ENCODE measurements at regions not wholly inside any gene's neighbourhood (a gene's known extent, or its start where the extent isn't known, plus 50 kb on each side); places are given as distances from the start of the nearest gene placed in this dataset.
A peak's percentile ranks its signal among the peaks of the same experiment; 100 is the strongest.

DNA sequence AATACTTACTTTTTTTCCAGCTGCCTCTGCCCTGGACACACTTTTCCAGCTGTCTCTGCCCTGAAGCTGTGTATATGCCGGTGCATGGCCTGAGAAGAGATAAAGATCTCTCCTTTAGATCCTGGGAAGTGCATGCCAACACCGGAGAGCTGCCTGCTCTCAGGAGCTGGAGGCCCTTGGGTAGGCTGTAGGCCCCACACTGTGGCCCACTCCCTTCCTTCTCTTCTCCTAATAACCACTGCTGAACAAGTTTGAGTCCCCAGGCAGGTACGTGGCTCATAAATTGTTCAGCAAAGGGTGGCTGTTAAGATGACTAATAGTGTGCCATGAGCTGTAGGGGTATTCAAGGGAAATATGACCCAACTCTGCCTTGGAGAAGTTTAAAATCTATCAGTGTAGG is 102.5 kb downstream of the CD24 start (continued):
- TF ChIP-seq, protein P1, sequence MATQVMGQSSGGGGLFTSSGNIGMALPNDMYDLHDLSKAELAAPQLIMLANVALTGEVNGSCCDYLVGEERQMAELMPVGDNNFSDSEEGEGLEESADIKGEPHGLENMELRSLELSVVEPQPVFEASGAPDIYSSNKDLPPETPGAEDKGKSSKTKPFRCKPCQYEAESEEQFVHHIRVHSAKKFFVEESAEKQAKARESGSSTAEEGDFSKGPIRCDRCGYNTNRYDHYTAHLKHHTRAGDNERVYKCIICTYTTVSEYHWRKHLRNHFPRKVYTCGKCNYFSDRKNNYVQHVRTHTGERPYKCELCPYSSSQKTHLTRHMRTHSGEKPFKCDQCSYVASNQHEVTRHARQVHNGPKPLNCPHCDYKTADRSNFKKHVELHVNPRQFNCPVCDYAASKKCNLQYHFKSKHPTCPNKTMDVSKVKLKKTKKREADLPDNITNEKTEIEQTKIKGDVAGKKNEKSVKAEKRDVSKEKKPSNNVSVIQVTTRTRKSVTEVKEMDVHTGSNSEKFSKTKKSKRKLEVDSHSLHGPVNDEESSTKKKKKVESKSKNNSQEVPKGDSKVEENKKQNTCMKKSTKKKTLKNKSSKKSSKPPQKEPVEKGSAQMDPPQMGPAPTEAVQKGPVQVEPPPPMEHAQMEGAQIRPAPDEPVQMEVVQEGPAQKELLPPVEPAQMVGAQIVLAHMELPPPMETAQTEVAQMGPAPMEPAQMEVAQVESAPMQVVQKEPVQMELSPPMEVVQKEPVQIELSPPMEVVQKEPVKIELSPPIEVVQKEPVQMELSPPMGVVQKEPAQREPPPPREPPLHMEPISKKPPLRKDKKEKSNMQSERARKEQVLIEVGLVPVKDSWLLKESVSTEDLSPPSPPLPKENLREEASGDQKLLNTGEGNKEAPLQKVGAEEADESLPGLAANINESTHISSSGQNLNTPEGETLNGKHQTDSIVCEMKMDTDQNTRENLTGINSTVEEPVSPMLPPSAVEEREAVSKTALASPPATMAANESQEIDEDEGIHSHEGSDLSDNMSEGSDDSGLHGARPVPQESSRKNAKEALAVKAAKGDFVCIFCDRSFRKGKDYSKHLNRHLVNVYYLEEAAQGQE (IDR thresholded peaks at IDR 0.05; ENCODE audit: unreplicated experiment), result no peak

DNA sequence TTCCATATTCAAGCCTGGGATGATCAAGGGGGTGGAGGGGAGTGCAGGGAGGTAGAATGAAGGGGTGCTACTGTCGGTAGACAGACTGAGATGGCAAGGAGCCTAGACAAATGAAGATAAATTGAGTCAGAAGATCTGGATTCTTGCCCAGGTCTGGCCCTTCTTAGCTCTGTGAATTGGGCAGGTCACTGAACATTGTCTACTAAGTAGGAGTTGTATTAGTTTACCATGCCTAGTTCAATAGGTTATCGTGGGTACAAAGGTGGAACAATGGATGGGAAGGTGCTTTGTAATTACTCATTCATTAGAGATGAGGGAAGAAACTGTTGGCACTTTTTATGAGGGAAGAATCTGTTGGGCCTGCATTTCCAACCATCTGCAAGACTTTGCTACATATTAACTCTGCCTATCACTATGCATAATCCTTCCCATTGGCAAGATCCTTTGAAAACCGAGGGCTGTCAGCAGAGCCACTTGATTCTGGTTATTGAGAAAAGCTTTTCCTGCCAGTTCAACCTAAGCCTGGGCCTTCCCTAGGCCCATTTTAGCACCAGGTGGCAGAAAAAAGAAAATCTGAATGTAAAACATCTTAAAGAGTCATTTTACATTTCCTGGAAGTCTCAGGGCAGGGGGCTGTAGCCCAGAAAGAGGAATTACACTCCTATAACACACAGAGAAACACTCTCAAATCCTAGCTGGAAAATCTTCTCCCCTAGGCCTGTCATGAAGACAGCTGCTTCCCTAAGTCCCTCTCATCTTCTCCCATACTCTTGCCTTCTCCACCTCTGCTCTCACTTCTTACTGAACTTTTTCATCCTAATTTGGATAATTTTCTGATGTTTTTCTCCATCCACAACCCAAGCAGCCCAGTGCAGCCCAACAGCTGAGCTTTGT is 103.5 kb downstream of the CD24 start:
- Histone ChIP-seq H3F3A (replicated peaks; ENCODE audit: low read depth) (no peaks in the 10 kb centered on the region), H3K4me2 (no peak overlapping the region), H3K27me3 (ENCODE audit: insufficient read depth) (no peaks in the 10 kb centered on the region), H3K4me1 (ENCODE audit: insufficient read depth) (peaks cover 12% of the 10 kb centered on the region), H3K36me3 (ENCODE audit: insufficient read depth) (peaks cover 21% of the 10 kb centered on the region), H4K20me1 (replicated peaks; ENCODE audit: insufficient read depth) (no peaks in the 10 kb centered on the region), H2AFZ (peak overlapping the region; percentile 33; the same call in 1 of the 2 replicates), H3K27ac (ENCODE audit: low read depth) (no peak overlapping the region), H3K9me2 (ENCODE audit: insufficient read depth) (0 out of 2 replicates have a peak, but pooled peaks cover 4% of the 10 kb centered on the region), H3K79me2 (replicated peaks; ENCODE audit: insufficient read depth) (no peaks in the 10 kb centered on the region), H3K4me3 (no peak overlapping the region)
- no peak for ATAC-seq
- no peak for TF ChIP-seq ZNF114 (CRISPR knock-in tag; IDR thresholded peaks at IDR 0.05)
- TF ChIP-seq, protein P2, sequence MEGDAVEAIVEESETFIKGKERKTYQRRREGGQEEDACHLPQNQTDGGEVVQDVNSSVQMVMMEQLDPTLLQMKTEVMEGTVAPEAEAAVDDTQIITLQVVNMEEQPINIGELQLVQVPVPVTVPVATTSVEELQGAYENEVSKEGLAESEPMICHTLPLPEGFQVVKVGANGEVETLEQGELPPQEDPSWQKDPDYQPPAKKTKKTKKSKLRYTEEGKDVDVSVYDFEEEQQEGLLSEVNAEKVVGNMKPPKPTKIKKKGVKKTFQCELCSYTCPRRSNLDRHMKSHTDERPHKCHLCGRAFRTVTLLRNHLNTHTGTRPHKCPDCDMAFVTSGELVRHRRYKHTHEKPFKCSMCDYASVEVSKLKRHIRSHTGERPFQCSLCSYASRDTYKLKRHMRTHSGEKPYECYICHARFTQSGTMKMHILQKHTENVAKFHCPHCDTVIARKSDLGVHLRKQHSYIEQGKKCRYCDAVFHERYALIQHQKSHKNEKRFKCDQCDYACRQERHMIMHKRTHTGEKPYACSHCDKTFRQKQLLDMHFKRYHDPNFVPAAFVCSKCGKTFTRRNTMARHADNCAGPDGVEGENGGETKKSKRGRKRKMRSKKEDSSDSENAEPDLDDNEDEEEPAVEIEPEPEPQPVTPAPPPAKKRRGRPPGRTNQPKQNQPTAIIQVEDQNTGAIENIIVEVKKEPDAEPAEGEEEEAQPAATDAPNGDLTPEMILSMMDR (conservative IDR thresholded peaks at IDR 0.05; ENCODE audit: low read depth in 2 of 2), result no peak
- Mint-ChIP-seq H3K27ac (no peak overlapping the region), H3K9me3 (peaks cover 58% of the 10 kb centered on the region), H3K4me1 (peaks cover 7% of the 10 kb centered on the region), H3K4me3 (no peak overlapping the region), H3K36me3 (ENCODE audit: low read depth) (peaks cover 56% of the 10 kb centered on the region), H3K27me3 (ENCODE audit: insufficient read depth, low read depth, poor library complexity) (peaks cover 3% of the 10 kb centered on the region)
- DNase-seq (ENCODE audit: low spot score), result no peak

DNA sequence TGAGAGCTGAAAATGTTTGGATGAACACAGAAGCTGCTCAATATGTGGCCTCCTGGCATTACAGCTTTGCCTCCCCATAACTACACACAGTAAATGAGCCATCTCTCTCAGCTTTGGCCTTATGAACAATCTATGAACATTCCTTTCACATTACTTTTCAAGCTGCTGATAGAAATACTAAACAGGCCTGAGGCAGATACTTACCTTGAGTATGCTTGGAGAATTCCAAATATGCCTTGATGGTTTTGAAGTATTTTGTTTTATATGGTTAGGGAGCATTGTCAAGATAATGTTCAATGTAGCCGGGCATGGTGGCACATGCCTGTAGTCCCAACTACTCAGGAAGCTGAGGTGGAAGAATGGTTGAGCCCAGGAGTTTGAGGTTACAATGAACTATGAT is 104.5 kb downstream of the CD24 start:
- H3K27ac ChIP-seq (ENCODE audit: low read depth), result no peak overlapping the region
- no peaks in the 10 kb centered on the region for H4K20me1 ChIP-seq (replicated peaks; ENCODE audit: insufficient read depth)
- H3F3A ChIP-seq (replicated peaks; ENCODE audit: low read depth), result no peaks in the 10 kb centered on the region
- H3K36me3 ChIP-seq (ENCODE audit: insufficient read depth), result peaks cover 11% of the 10 kb centered on the region; the same call in 1 of the 2 replicates
- H3K4me2 ChIP-seq, result no peak overlapping the region
- H3K27ac Mint-ChIP-seq, result no peak overlapping the region
- H3K9me2 ChIP-seq (ENCODE audit: insufficient read depth), result 0 out of 2 replicates have a peak, but pooled peaks cover 7% of the 10 kb centered on the region
- H2AFZ ChIP-seq, result no peak overlapping the region
- DNase-seq (ENCODE audit: low spot score), result no peak
- TF ChIP-seq NANOG (IDR thresholded peaks at IDR 0.05; ENCODE audit: borderline replicate concordance) (no peak), ZNF114 (CRISPR knock-in tag; IDR thresholded peaks at IDR 0.05) (no peak), JUNB (IDR thresholded peaks at IDR 0.05; ENCODE audit: unreplicated experiment) (no peak), ZNF331 (CRISPR knock-in tag; IDR thresholded peaks at IDR 0.05; ENCODE audit: low read depth) (no peak)
- TF ChIP-seq, protein P1 (IDR thresholded peaks at IDR 0.05; ENCODE audit: unreplicated experiment), result no peak
- TF ChIP-seq, protein P2 (conservative IDR thresholded peaks at IDR 0.05; ENCODE audit: low read depth in 2 of 2), result no peak
- TF ChIP-seq, protein P3, sequence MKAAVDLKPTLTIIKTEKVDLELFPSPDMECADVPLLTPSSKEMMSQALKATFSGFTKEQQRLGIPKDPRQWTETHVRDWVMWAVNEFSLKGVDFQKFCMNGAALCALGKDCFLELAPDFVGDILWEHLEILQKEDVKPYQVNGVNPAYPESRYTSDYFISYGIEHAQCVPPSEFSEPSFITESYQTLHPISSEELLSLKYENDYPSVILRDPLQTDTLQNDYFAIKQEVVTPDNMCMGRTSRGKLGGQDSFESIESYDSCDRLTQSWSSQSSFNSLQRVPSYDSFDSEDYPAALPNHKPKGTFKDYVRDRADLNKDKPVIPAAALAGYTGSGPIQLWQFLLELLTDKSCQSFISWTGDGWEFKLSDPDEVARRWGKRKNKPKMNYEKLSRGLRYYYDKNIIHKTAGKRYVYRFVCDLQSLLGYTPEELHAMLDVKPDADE (IDR thresholded peaks at IDR 0.05), result no peak
- no peak overlapping the region for H3K4me3 Mint-ChIP-seq
- H3K4me1 Mint-ChIP-seq, result peaks cover 7% of the 10 kb centered on the region
- H3K4me3 ChIP-seq, result no peak overlapping the region
- peaks cover 59% of the 10 kb centered on the region for H3K9me3 Mint-ChIP-seq
- ATAC-seq, result no peak
- H3K27me3 ChIP-seq (ENCODE audit: insufficient read depth), result no peaks in the 10 kb centered on the region
- H3K79me2 ChIP-seq (replicated peaks; ENCODE audit: insufficient read depth), result no peaks in the 10 kb centered on the region
- peaks cover 12% of the 10 kb centered on the region for H3K4me1 ChIP-seq (ENCODE audit: insufficient read depth)
- H3K36me3 Mint-ChIP-seq (ENCODE audit: low read depth), result peaks cover 57% of the 10 kb centered on the region
- H3K27me3 Mint-ChIP-seq (ENCODE audit: insufficient read depth, low read depth, poor library complexity), result peaks cover 3% of the 10 kb centered on the region

All from GM23338 (cell line).